ENCODE measurements at regions not wholly inside any gene's neighbourhood (a gene's known extent, or its start where the extent isn't known, plus 50 kb on each side); places are given as distances from the start of the nearest gene placed in this dataset.

DNA sequence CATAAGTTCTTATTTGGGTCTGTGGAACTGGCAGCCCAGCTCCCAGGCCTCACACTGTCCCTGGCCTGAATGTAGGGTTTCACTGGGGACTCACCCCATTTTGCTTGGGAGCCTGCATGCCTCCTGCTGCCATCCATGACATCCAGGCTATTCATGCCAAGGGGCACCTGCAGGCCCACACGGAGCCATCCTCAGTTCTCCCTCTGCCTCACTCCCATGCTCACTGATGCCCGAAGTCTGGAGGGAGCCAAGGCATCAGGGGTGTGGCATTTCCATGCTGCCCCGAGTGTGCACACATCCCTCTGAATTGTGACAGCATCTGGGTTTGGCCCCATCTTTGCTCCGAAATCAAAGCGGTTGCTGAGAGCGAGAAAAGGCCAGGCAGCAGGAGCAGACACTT, 67.4 kb upstream of the ZNF804A start:
- no peak for ATAC-seq (ENCODE audit: insufficient number of reproducible peaks, low FRiP score, low read depth)

DNA sequence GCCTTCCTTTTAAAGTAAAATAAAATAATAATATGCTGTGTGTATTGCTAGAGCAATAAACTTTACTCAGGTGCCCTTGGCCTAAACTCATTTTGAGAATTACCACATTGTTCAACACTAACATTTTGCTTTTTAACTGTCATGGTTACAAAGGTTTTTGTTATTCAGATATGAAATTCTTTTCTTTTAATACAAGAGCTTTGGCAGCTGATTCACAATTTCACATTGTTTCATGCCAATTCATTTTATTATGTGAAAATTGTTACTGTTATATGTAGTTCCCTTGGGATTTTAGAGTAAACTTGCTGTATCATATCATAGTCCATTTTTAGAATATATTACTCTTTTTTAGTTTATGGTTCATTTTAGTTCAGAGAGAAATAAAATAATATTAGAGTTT, 65.8 kb upstream of the ZNF804A start:
- Histone ChIP-seq H3K4me1 (ENCODE audit: control insufficient read depth in 1 of 2, low read depth in 2 of 2) (peaks cover 0 to 17% of the 10 kb centered on the region in 2 donors), H3K27ac (no peak overlapping the region), H3K36me3 (no peaks in the 10 kb centered on the region), H3K27me3 (replicated peaks; ENCODE audit: insufficient read depth) (no peaks in the 10 kb centered on the region), H3K9me3 (peaks cover 17% of the 10 kb centered on the region), H3K4me3 (no peak overlapping the region)
- TF ChIP-seq, protein P1, sequence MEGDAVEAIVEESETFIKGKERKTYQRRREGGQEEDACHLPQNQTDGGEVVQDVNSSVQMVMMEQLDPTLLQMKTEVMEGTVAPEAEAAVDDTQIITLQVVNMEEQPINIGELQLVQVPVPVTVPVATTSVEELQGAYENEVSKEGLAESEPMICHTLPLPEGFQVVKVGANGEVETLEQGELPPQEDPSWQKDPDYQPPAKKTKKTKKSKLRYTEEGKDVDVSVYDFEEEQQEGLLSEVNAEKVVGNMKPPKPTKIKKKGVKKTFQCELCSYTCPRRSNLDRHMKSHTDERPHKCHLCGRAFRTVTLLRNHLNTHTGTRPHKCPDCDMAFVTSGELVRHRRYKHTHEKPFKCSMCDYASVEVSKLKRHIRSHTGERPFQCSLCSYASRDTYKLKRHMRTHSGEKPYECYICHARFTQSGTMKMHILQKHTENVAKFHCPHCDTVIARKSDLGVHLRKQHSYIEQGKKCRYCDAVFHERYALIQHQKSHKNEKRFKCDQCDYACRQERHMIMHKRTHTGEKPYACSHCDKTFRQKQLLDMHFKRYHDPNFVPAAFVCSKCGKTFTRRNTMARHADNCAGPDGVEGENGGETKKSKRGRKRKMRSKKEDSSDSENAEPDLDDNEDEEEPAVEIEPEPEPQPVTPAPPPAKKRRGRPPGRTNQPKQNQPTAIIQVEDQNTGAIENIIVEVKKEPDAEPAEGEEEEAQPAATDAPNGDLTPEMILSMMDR (IDR thresholded peaks at IDR 0.05): no peak
- DNase-seq (ENCODE audit: low spot score): no peak
- ATAC-seq (ENCODE audit: insufficient number of reproducible peaks, low FRiP score, low read depth): no peak

More for the DNA sequence above, 67.4 kb upstream of the ZNF804A start:
- DNase-seq (ENCODE audit: low spot score): no peak
- Histone ChIP-seq H3K4me1 (ENCODE audit: control insufficient read depth in 1 of 2, low read depth in 2 of 2) (peaks cover 0 to 17% of the 10 kb centered on the region in 2 donors), H3K27me3 (replicated peaks; ENCODE audit: insufficient read depth) (no peaks in the 10 kb centered on the region), H3K4me3 (no peak overlapping the region), H3K27ac (no peak overlapping the region), H3K36me3 (no peaks in the 10 kb centered on the region), H3K9me3 (peaks cover 23% of the 10 kb centered on the region)
- TF ChIP-seq, protein P1 (IDR thresholded peaks at IDR 0.05): no peak

DNA sequence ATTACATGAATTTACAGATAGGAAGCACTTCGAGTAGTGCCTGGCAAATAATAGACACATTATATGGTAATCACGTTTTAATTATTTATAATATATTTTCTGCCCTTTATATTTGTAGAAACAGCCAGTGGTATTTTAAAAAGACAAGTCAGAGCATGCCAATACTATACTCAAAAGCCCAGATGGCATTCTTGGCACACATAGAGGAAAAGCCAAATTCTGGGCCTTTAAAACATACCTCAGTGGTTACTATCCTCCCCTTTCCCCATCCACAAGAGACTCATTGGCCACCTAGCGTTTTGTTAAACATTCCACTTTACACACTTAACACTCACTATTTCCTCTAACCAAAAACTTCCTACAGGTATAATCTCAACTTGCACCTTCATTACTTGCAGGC, 63.3 kb upstream of the ZNF804A start:
- Histone ChIP-seq H3K27me3 (replicated peaks; ENCODE audit: insufficient read depth) (no peaks in the 10 kb centered on the region), H3K9me3 (no peaks in the 10 kb centered on the region), H3K4me3 (no peak overlapping the region), H3K27ac (no peak overlapping the region), H3K4me1 (ENCODE audit: control insufficient read depth in 1 of 2, low read depth in 2 of 2) (peaks cover 0 to 17% of the 10 kb centered on the region in 2 donors), H3K36me3 (no peaks in the 10 kb centered on the region)
- DNase-seq (ENCODE audit: low spot score) (no peak), ATAC-seq (ENCODE audit: insufficient number of reproducible peaks, low FRiP score, low read depth) (no peak)
- TF ChIP-seq, protein P1 (IDR thresholded peaks at IDR 0.05): no peak

DNA sequence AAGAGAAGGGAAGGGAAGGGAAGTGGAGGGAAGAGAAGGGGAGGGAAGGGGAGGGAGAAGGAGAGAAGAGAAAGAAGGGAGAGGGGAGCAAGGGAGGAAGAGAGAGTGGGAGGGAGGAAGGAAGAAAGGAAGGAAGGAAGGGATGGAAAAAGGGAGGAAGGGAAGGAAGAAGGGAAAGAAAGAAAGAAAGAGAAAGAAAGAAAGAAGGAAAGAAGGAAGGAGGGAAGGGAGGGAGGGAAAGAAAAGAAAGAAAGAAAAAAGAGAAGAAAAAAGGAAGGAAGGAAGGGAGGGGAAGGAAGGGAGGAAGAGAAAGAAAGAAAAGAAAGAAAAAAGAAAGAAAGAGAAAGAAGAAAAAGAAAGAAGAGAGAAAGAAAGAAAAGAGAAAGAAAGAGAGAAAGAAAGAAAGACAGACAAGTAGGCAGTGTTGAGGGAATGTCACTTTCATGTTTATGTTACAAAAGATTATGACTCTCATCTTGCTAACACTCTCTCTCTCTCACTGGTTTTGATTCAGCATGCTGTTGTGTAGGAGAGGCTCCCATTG, 58.0 kb upstream of the ZNF804A start:
- DNase-seq (ENCODE audit: low spot score): no peak
- no peak overlapping the region for H3K4me3 ChIP-seq
- no peaks in the 10 kb centered on the region for H3K9me3 ChIP-seq
- no peak overlapping the region for H3K27ac ChIP-seq
- ATAC-seq (ENCODE audit: insufficient number of reproducible peaks, low FRiP score, low read depth): no peak
- no peaks in the 10 kb centered on the region for H3K27me3 ChIP-seq (replicated peaks; ENCODE audit: insufficient read depth)
- no peaks in the 10 kb centered on the region for H3K36me3 ChIP-seq
- TF ChIP-seq, protein P1 (IDR thresholded peaks at IDR 0.05): no peak
- H3K4me1 ChIP-seq (ENCODE audit: control insufficient read depth in 1 of 2, low read depth in 2 of 2): no peaks in the 10 kb centered on the region

DNA sequence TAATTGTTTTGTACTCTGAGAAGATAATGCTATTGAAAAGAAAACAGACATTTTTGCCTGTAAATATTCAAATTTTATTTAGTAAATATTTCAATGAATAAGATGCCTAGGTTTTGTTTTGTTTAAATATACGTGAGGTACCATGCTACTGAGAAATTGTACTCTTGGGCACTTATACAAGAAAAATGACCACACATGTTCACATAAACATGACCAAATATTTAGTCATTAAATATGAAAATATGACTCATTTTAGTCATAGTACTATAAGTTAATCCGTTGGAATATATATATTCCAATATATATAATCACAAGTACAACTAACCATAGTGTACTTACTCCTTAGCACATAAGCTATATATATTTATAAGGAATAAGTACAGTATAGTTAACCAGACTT, 56.7 kb upstream of the ZNF804A start:
- no peaks in the 10 kb centered on the region for H3K4me1 ChIP-seq (ENCODE audit: control insufficient read depth in 1 of 2, low read depth in 2 of 2)
- DNase-seq (ENCODE audit: low spot score) (no peak), ATAC-seq (ENCODE audit: insufficient number of reproducible peaks, low FRiP score, low read depth) (no peak)
- H3K9me3 ChIP-seq: no peaks in the 10 kb centered on the region
- H3K4me3 ChIP-seq: no peak overlapping the region
- H3K36me3 ChIP-seq: no peaks in the 10 kb centered on the region
- no peak overlapping the region for H3K27ac ChIP-seq
- TF ChIP-seq, protein P1 (IDR thresholded peaks at IDR 0.05): no peak
- no peaks in the 10 kb centered on the region for H3K27me3 ChIP-seq (replicated peaks; ENCODE audit: insufficient read depth)
